ENCODE measurements at regions not wholly inside any gene's neighbourhood (a gene's known extent, or its start where the extent isn't known, plus 50 kb on each side); places are given as distances from the start of the nearest gene placed in this dataset.

- no peak for DNase-seq (ENCODE audit: low read depth)
Measured at GRCh38 chr1:38134294-38134755, 87.7 kb upstream of the POU3F1 start.

DNA sequence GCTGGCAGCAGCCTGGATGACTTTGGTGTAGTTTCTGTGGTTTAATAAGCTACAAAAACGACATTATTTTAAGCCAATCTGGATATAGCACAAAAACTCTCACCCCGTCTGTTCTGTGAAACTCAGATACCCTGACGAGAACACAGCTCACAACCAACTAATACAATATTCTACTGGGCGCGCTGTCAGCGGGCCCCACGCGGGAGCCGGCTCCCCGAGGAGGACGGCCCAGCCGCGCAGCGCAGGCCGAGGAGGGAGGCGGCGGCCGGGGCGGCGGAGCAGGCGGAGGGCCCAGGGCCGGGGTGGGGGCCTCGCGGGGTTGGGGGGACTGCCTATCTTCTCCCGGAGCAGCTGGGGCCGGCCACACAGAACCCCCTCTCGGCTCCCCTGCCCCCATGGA, 87.2 kb upstream of the POU3F1 start:
- no peak for DNase-seq (ENCODE audit: low read depth)

GRCh38 chr1:38133304-38133703, 86.7 kb upstream of the POU3F1 start:
- DNase-seq (ENCODE audit: low read depth): no peak

DNA sequence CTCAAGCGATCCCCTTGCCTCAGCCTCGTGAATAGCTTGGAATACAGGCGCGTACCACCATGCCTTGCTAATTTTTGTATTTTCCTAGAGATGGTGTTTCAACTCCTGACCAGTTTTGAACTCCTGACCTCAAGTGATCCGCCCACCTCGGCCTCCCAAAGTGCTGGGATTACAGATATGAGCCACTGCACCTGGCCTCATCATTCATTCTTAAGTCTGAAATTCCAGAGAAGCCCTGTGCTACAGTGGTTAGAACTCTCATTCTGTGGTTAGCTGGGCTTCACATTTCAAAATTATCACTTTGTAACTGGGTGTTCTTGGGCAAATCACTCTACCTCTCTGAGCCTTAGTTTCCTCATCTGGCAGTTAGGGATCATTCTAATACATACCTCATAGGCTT, 86.1 kb upstream of the POU3F1 start:
- DNase-seq (ENCODE audit: low read depth): no peak

- DNase-seq (ENCODE audit: low read depth): no peak
Measured at GRCh38 chr1:38131024-38131585, 84.5 kb upstream of the POU3F1 start.

GRCh38 chr1:38129971-38130370, 83.4 kb upstream of the POU3F1 start:
- peak; percentile 51 for DNase-seq (ENCODE audit: low read depth)

DNA sequence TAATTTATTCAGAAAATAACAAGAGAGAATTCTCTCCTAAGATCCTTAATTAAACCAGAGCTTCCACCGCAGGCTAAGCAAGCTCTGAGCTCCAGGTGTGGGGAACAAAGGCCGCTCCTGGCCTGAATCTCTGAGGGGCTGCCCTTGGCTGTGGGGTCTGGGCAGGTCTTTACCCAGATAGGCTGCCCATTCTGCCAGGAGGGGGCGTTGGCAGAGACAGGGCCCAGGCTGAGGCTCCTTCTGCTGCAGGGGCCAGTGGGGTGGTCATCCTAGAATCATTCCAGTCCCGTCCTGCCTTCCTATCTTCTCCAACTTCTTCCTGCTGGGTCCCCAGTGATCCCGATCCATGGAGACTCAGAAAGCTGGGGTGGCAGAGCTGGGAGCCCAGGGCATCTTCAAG, 82.9 kb upstream of the POU3F1 start:
- DNase-seq (ENCODE audit: low read depth): no peak

DNA sequence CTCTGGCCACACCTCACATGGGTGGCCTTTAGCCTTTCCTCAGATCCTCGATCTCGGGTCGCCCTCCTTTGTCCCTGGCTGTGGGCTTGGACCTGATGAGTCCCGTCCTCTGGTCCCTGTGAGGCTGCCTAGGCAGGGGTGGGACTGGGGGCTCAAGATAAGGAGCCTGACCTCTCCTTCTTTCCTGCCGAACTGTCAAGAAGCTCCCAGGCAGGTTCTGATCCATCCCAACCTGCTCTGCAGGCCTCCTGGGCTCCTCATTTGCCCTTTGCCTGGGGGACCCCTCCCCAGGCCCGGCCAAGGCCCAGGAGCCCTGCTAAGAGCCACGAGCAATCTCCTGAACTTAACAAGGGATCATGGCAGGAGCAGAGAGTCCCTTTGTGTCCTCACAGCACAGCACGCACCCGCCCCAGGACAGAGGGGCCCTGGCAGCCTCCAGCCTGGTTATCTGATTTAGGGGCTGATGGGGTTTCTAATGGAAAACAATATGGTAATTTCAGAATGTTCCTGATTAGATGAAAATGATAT, 82.4 kb upstream of the POU3F1 start:
- DNase-seq (ENCODE audit: low read depth): no peak

DNA sequence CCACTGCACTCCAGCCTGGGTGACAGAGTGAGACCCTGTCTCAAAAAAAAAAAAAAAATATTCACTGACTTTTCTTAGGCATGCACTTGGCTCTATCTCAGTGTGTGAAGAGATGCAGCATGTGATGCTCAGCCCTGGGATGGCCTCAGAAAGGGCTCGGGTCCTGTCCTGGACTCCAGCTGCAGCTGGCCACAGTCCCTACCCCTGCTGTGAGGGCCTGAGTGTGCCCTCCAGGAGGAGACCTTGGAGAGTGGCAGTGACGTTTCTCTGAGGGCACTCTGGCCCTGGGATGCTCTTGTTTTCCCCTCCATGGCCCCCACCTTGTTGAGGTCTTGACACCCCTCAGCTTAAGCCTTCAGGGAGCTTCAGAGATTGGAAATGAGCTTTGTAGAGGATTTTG, 81.9 kb upstream of the POU3F1 start:
- DNase-seq (ENCODE audit: low read depth): no peak

- peak; percentile 23 for DNase-seq (ENCODE audit: low read depth)
Measured at GRCh38 chr1:38127428-38127827, 80.8 kb upstream of the POU3F1 start.

- DNase-seq (ENCODE audit: low read depth): no peak
Measured at GRCh38 chr1:38126970-38127369, 80.4 kb upstream of the POU3F1 start.

DNA sequence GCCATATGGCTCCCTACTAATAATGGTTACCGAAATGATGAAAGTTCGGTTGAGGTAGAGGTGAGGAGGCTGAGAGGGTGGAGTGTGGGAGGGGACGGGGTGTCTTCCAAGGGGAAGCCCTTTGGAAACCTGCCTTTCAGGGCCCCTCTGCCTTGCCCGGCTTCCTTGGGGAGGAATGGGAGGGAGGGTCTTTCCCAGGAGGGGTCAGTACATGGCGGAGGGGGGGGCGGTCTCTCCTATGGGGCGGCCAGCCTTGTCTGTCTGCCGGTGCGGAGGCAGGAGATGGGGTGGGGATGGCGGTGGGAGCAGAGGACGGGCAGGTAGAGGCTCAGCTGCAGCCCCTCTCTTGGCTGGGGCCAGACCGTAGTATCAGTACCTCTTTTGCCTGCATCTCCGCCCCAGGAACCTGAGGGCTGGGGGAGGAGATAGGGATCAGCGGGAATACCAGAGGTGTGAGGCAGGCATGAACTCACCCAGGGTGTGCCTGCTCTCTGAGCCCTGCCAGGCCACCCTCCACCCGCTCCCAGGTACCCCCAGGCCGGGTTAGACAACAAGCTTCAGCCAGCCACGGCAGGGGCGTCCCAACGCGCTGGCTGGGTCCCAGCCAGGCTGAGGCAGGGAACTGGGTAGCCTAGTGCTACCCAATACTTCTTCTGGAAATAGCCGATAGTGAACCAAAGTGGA, 79.4 kb upstream of the POU3F1 start:
- DNase-seq (ENCODE audit: low read depth): no peak

GRCh38 chr1:38125016-38125415, 78.4 kb upstream of the POU3F1 start:
- no peak for DNase-seq (ENCODE audit: low read depth)

DNA sequence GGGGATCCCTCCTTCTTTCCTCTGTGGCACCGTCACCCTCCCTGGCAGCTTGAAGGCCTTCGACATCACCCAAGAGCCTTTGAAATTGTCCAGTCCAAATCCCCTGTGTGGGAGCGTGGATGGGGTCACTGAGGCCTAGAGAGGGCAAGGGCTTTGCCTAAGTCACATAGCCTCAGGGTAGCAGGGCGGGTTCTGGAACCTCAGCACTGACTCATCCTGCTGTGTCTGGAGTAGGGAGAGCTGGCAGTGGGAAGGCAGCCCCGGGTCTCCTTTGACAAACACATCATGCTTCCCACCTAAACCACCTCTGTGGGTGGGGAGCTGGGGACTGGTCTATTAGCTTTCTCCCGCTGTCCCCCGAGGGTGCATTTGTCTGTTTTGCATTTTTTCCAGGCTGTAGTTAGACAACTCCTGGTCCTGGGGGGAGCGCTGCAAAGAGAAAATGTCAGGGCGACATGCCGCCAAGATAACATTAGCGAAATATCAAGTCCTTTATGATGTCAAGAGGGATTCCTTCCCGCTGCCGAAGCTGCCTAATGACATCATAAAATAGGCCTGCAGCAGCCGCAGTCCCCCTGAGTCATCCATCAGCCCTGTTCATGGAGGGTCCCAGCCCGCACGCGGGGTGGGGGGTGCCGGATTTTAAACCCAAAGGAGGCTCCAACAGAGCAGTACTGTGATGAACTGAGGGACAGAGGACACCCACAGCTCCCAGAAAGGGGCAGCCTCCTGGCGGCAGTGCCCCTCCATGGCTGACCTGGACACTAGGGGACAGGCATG, 77.0 kb upstream of the POU3F1 start:
- DNase-seq (ENCODE audit: low read depth): peak; percentile 87

DNA sequence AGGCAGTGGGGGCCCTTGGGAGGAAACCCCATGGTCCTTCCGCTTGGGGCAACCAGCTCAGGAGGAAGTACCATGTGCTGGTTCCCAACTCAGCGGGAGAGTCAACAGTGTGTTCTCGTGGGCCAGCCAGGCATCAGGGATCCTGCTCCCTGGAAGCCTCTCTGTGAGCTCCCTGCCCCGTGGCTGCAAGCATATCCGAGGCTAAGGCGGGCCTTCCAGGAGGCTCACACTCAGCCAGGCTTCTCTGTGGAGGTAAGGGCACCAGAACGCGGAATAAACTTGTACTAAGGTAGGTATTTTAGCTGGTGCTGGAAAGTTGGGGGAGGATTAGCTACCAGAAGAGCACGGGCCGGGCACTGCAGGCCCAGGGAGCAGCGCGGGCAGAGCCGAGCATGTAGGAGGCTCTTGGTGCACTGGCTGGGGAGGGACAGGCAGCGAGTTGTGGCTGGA, 74.7 kb upstream of the POU3F1 start:
- DNase-seq (ENCODE audit: low read depth): no peak

GRCh38 chr1:38120552-38121230, 74.1 kb upstream of the POU3F1 start:
- no peak for DNase-seq (ENCODE audit: low read depth)

DNA sequence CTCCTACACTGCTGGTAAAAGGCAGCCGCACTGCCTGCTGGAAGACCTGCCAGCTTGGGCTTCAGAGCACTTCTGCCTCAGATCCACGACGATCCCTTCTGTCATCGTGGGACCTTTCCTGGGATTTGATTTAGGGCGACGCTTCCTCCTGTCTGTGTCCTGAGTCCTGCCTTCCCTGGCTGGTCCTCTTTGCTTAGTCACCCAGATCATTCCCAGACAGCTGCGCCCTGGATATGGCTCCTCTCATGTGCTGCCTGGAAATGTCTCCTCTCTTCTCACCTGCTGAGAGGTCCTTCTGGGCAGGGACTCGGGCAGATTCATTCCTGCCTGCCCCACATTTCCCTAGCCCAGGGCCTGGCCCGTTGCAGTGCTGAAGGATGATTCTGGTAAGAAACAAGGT, 72.4 kb upstream of the POU3F1 start:
- DNase-seq (ENCODE audit: low read depth): no peak

- DNase-seq (ENCODE audit: low read depth): no peak
Measured at GRCh38 chr1:38117444-38117887, 70.9 kb upstream of the POU3F1 start.

- no peak for DNase-seq (ENCODE audit: low read depth)
Measured at GRCh38 chr1:38115682-38116202, 69.1 kb upstream of the POU3F1 start.

- no peak for DNase-seq (ENCODE audit: low read depth)
Measured at GRCh38 chr1:38115226-38115625, 68.6 kb upstream of the POU3F1 start.

DNA sequence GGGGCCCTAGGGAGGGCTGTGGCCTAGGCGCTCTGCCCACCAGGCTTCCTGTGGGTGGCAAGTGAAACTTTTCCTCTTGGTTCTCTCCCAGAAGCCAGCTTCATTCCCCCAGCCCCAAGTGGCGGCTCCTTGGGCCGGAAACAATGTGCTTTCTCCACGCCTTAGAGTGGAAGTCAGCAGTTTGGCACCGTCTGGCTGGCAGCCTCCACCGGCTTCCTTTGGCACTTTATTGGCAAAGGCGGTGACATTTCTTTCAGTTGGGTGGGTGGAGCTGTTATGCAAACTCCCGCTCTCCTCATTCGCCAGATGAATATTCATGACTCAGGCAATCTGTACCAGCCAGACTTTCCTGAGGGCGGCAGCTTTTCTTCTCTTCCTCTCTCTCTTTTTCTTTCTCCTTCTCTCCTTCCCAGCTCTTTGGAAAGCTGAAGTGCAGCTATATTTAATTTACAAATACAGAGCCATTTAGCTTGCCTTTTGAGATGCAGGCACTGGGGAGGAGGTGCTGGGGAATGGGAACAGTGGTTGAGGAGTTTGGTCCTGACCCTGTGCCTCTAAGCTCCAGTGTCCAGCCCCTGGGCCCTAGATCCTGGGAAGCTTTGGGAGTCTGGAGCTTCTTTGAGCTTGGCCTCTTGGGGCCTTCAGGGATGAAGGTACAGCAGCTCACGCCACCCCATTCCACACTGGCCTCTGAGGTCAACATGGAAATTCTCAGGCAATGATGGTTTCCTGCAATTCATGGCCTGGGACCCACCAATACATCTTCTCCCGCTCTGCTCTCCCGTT, 67.8 kb upstream of the POU3F1 start:
- DNase-seq (ENCODE audit: low read depth): no peak

Measured in RPMI7951 (cell line).